ENCODE measurements at regions not wholly inside any gene's neighbourhood (a gene's known extent, or its start where the extent isn't known, plus 50 kb on each side); places are given as distances from the start of the nearest gene placed in this dataset.
"Not testable (repeated sequence)": the region's sequence is repeated elsewhere in the genome, so short reads cannot be mapped to it uniquely, and the experiment has no call there.

- no peak overlapping the region for H3K4me3 ChIP-seq
- no peak overlapping the region for H3K9ac ChIP-seq (ENCODE audit: insufficient read length)
- H3K27ac ChIP-seq, result no peak overlapping the region
- H3K9me3 ChIP-seq (ENCODE audit: low read depth, low read length), result no peaks in the 10 kb centered on the region
- TF ChIP-seq POLR2AphosphoS5 (IDR thresholded peaks at IDR 0.05; ENCODE audit: borderline replicate concordance, low read depth, low read length), result no peak
- no peak for TF ChIP-seq FOXP2 (optimal IDR thresholded peaks at IDR 0.05; ENCODE audit: control extremely low read depth, extremely low read length, insufficient read depth)
- no peak for TF ChIP-seq EZH2 (IDR thresholded peaks at IDR 0.05)
- DNase-seq (ENCODE audit: low read depth, low spot score), result no peak
- H3K36me3 ChIP-seq (ENCODE audit: insufficient read depth, low read length), result no peaks in the 10 kb centered on the region
Observed at GRCh38 chr2:183474912-183475695, 350.9 kb downstream of the NUP35 start.

DNA sequence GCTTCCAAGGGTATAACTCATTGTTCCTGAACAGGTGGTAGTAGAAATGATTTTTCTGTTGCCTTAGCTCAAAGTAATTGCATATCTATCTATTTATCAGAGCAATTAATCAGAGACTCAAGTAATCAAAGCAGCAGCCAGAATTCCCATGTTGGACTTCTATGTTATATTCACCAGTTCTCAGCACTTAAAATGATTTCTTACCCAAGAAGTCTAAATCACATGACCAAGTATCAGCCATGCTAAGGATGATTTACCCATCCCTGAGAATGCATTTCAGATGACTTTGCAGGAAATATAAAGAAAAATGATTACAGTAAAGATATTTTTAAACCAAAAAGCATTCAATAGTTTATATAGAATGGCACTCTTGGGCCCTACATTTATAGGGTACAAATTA, 352.2 kb downstream of the NUP35 start:
- no peaks in the 10 kb centered on the region for H3K36me3 ChIP-seq (ENCODE audit: insufficient read depth, low read length)
- no peaks in the 10 kb centered on the region for H3K9me3 ChIP-seq (ENCODE audit: low read depth, low read length)
- no peak for DNase-seq (ENCODE audit: low read depth, low spot score)
- no peak overlapping the region for H3K9ac ChIP-seq (ENCODE audit: insufficient read length)
- TF ChIP-seq FOXP2 (optimal IDR thresholded peaks at IDR 0.05; ENCODE audit: control extremely low read depth, extremely low read length, insufficient read depth) (no peak), POLR2AphosphoS5 (IDR thresholded peaks at IDR 0.05; ENCODE audit: borderline replicate concordance, low read depth, low read length) (no peak), EZH2 (IDR thresholded peaks at IDR 0.05) (no peak)
- H3K4me3 ChIP-seq, result no peak overlapping the region
- no peak overlapping the region for H3K27ac ChIP-seq

DNA sequence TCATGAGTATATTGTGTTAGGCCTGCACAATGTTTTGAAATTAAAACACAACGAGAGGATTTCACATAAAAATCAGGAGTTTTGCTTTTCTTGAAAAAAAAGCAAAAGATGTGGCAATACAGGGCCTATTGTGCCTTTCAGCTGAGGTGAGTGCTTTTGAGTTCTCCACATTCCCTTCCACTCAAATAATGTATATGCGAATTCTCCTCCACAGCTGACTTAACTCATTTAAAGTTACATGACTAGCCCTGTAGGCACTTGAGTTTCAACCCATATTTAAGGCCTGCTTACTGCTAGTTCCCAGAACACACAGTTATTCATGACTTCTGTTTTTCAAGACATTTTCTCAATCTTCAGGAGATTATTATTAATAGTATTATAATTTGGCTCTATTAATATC, 353.1 kb downstream of the NUP35 start:
- H3K4me3 ChIP-seq, result no peak overlapping the region
- no peaks in the 10 kb centered on the region for H3K36me3 ChIP-seq (ENCODE audit: insufficient read depth, low read length)
- no peaks in the 10 kb centered on the region for H3K9me3 ChIP-seq (ENCODE audit: low read depth, low read length)
- TF ChIP-seq EZH2 (IDR thresholded peaks at IDR 0.05), result no peak
- no peak for TF ChIP-seq POLR2AphosphoS5 (IDR thresholded peaks at IDR 0.05; ENCODE audit: borderline replicate concordance, low read depth, low read length)
- TF ChIP-seq FOXP2 (optimal IDR thresholded peaks at IDR 0.05; ENCODE audit: control extremely low read depth, extremely low read length, insufficient read depth), result no peak
- no peak for DNase-seq (ENCODE audit: low read depth, low spot score)
- H3K9ac ChIP-seq (ENCODE audit: insufficient read length), result no peak overlapping the region
- H3K27ac ChIP-seq, result no peak overlapping the region

- DNase-seq (ENCODE audit: low read depth, low spot score); H3K27ac ChIP-seq; H3K9ac ChIP-seq (ENCODE audit: insufficient read length); H3K9me3 ChIP-seq (ENCODE audit: low read depth, low read length); H3K36me3 ChIP-seq (ENCODE audit: insufficient read depth, low read length); H3K4me3 ChIP-seq: not testable (repeated sequence)
Observed at GRCh38 chr2:183478941-183479595, 354.8 kb downstream of the NUP35 start.

DNA sequence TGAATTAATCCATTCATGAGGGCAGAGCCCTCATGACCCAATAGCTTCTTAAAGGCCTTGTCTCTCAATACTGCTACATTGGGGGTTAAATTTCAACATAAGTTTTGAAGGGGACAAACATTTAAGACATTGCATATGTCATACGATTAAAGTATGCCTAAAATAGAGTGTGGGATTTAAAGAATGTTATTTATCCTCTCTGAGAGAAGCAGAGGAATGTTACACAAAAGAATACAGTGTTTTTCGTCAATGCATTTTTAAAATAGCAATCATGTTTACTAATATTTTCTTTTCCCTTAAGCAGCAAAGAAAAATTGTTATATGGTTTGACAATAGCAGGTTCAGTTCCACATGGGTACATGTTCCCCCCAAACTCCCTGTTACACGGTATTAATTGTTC, 363.1 kb downstream of the NUP35 start:
- TF ChIP-seq POLR2AphosphoS5 (IDR thresholded peaks at IDR 0.05; ENCODE audit: borderline replicate concordance, low read depth, low read length) (no peak), EZH2 (IDR thresholded peaks at IDR 0.05) (no peak), FOXP2 (optimal IDR thresholded peaks at IDR 0.05; ENCODE audit: control extremely low read depth, extremely low read length, insufficient read depth) (no peak)
- H3K4me3 ChIP-seq, result no peak overlapping the region
- DNase-seq (ENCODE audit: low read depth, low spot score), result no peak

GRCh38 chr2:183488421-183488820, 364.2 kb downstream of the NUP35 start:
- H3K9me3 ChIP-seq (ENCODE audit: low read depth, low read length), result no peaks in the 10 kb centered on the region
- TF ChIP-seq EZH2 (IDR thresholded peaks at IDR 0.05) (no peak), FOXP2 (optimal IDR thresholded peaks at IDR 0.05; ENCODE audit: control extremely low read depth, extremely low read length, insufficient read depth) (no peak), POLR2AphosphoS5 (IDR thresholded peaks at IDR 0.05; ENCODE audit: borderline replicate concordance, low read depth, low read length) (no peak)
- DNase-seq (ENCODE audit: low read depth, low spot score), result no peak
- no peak overlapping the region for H3K27ac ChIP-seq
- H3K4me3 ChIP-seq, result no peak overlapping the region
- no peak overlapping the region for H3K9ac ChIP-seq (ENCODE audit: insufficient read length)
- H3K36me3 ChIP-seq (ENCODE audit: insufficient read depth, low read length), result no peaks in the 10 kb centered on the region

More for the DNA sequence above, 363.1 kb downstream of the NUP35 start:
- Histone ChIP-seq H3K9ac (ENCODE audit: insufficient read length) (no peak overlapping the region), H3K9me3 (ENCODE audit: low read depth, low read length) (no peaks in the 10 kb centered on the region), H3K27ac (no peak overlapping the region), H3K36me3 (ENCODE audit: insufficient read depth, low read length) (no peaks in the 10 kb centered on the region)

DNA sequence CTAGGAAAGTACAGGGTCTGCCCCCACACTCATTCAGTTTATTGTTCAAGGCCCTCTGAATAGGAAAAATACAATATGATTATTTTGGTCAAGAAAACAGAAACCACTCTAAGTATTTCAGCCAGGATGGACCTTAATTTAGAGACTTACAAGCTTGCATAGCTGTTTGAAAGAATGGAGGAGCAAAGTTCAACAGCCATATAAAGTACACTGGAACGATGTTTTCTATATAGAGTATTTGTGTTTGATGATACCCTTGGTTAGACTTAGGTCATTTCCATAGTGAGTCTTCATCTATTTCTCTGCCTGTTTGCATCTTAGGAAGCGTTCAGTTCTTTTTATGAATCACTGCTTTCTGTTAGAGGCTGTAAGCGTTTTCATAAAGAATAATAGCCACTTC, 366.2 kb downstream of the NUP35 start:
- Histone ChIP-seq H3K4me3 (no peak overlapping the region), H3K9me3 (ENCODE audit: low read depth, low read length) (no peaks in the 10 kb centered on the region), H3K27ac (no peak overlapping the region), H3K36me3 (ENCODE audit: insufficient read depth, low read length) (no peaks in the 10 kb centered on the region), H3K9ac (ENCODE audit: insufficient read length) (no peak overlapping the region)
- DNase-seq (ENCODE audit: low read depth, low spot score), result no peak
- TF ChIP-seq EZH2 (IDR thresholded peaks at IDR 0.05) (no peak), POLR2AphosphoS5 (IDR thresholded peaks at IDR 0.05; ENCODE audit: borderline replicate concordance, low read depth, low read length) (no peak), FOXP2 (optimal IDR thresholded peaks at IDR 0.05; ENCODE audit: control extremely low read depth, extremely low read length, insufficient read depth) (no peak)

DNA sequence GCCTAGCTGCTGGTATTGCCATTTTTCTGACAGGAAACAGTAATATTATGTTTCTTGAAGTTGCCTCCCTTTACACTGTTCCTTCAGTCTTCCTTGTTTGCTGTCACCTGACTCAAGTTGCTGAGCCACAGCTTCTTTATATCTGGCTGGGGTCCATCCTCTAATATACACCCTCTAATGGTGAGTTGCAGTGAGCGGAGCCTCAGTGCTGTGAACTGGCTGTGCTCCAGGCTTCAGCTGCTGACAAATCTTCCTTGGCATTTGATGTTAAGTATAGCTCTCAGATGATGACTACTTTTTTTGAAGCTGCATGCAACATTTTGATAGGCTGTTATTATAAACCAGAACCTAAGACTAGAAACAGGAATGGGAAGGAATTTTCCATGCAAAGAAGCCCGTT, 366.7 kb downstream of the NUP35 start:
- no peak overlapping the region for H3K9ac ChIP-seq (ENCODE audit: insufficient read length)
- H3K9me3 ChIP-seq (ENCODE audit: low read depth, low read length), result no peaks in the 10 kb centered on the region
- no peaks in the 10 kb centered on the region for H3K36me3 ChIP-seq (ENCODE audit: insufficient read depth, low read length)
- no peak overlapping the region for H3K4me3 ChIP-seq
- H3K27ac ChIP-seq, result no peak overlapping the region
- no peak for TF ChIP-seq FOXP2 (optimal IDR thresholded peaks at IDR 0.05; ENCODE audit: control extremely low read depth, extremely low read length, insufficient read depth)
- no peak for TF ChIP-seq POLR2AphosphoS5 (IDR thresholded peaks at IDR 0.05; ENCODE audit: borderline replicate concordance, low read depth, low read length)
- no peak for TF ChIP-seq EZH2 (IDR thresholded peaks at IDR 0.05)
- no peak for DNase-seq (ENCODE audit: low read depth, low spot score)
